Panc1 (cell line): ENCODE measurements at regions not wholly inside any gene's neighbourhood (a gene's known extent, or its start where the extent isn't known, plus 50 kb on each side); places are given as distances from the start of the nearest gene placed in this dataset.

Experiments
- ATAC-seq: fragments of 200-7000 bp; cut with Tn5 transposase; 2 replicates; pipeline ENCODE4 v1.9.1; 2020; ENCODE audit warnings: mild to moderate bottlenecking, moderate library complexity
- BruUV-seq: library from RNA; stranded (reverse); fragments of 400-500 nt; replicated peaks from 2 replicates; lab custom pipeline; 2021; lab: Mats Ljungman, UMichigan
- CTCF ChIA-PET: fragments of 300-600 bp; sonication (Branson Sonifier 250); formaldehyde crosslinking; loops from one replicate; lab custom pipeline; 2022; ENCODE audit warnings: antibody characterized with exemption; lab: Charles Lee
- POLR2A ChIA-PET: fragments of 300-600 bp; sonication (Branson Sonifier 250); formaldehyde crosslinking; loops from one replicate; lab custom pipeline; 2022; ENCODE audit warnings: antibody characterized with exemption; lab: Charles Lee
- DNase-seq: peaks from one replicate; pipeline ENCODE4 v3.0.0-alpha.2; 2010; ENCODE audit warnings: low read depth, low spot score
- H3K27ac ChIP-seq: 2 replicates; pipeline ENCODE4 v1.5.1; 2011; ENCODE audit warnings: mild to moderate bottlenecking, low read length, inconsistent platforms
- H3K27me3 ChIP-seq: fragments of 200-500 bp; sonication (Bioruptor generic); 2 replicates; pipeline ENCODE4 v1.6.0; 2014; ENCODE audit warnings: low read length, inconsistent platforms; ENCODE audit not compliant: control insufficient read depth, insufficient read depth
- H3K36me3 ChIP-seq: fragments of 200-500 bp; sonication (Bioruptor generic); 2 replicates; pipeline ENCODE4 v1.5.1; 2014; ENCODE audit warnings: inconsistent platforms, mild to moderate bottlenecking, low read length, moderate library complexity; ENCODE audit not compliant: control insufficient read depth, insufficient read depth
- H3K4me1 ChIP-seq: 2 replicates; pipeline ENCODE4 v1.5.1; 2011; ENCODE audit warnings: inconsistent platforms, mild to moderate bottlenecking, low read length, moderate library complexity; ENCODE audit not compliant: control insufficient read depth, insufficient read depth
- H3K4me3 ChIP-seq, 2 experiments: 2 replicates each; pipeline ENCODE4 v1.5.1; 2011 to 2012; ENCODE audit warnings: low read depth in 2 of 2, low read length in 2 of 2, mild to moderate bottlenecking in 2 of 2, inconsistent platforms in 1 of 2, moderate library complexity in 1 of 2
- H3K9me3 ChIP-seq: fragments of 200-500 bp; sonication (Bioruptor generic); 2 replicates; pipeline ENCODE4 v1.5.1; 2014; ENCODE audit warnings: low read depth, mild to moderate bottlenecking, inconsistent platforms, low read length, moderate library complexity; ENCODE audit not compliant: control insufficient read depth, insufficient read depth
- CTCF ChIP-seq: fragments of 450-650 bp; IDR thresholded peaks from 2 replicates; pipeline ENCODE4 v1.5.1; 2017; ENCODE audit warnings: mild to moderate bottlenecking
- POLR2AphosphoS5 ChIP-seq: IDR thresholded peaks from 2 replicates; pipeline ENCODE4 v1.6.1; 2012; ENCODE audit warnings: mild to moderate bottlenecking, low read depth, low read length, moderate library complexity
- SIN3A ChIP-seq: IDR thresholded peaks from 2 replicates; pipeline ENCODE4 v1.6.1; 2012; ENCODE audit warnings: low read depth, mild to moderate bottlenecking, low read length, moderate library complexity, borderline replicate concordance; ENCODE audit not compliant: insufficient read depth
- TCF7L2 ChIP-seq: IDR thresholded peaks from 2 replicates; pipeline ENCODE4 v1.6.1; 2011; ENCODE audit warnings: mild to moderate bottlenecking, low read depth, low read length, inconsistent platforms
- in situ Hi-C: cut with HindIII; loops from 2 replicates; pipeline ENCODE4 v1.10.0; 2016; ENCODE audit warnings: low sequenced_read_pairs, low pct_unique_long_range_greater_than_20kb
- intact Hi-C: fragments of 100-400 bp; cut with micrococcal nuclease; formaldehyde crosslinking; loops from one replicate; pipeline ENCODE4 v1.10.0; 2022; ENCODE audit not compliant: unreplicated experiment
- TF ChIP-seq, protein P1 (sequence below), 2 experiments: IDR thresholded peaks; 2 replicates each; pipeline ENCODE4 v1.6.1; 2011 to 2012; ENCODE audit warnings: low read depth in 2 of 2, control low read depth in 1 of 2, low read length in 1 of 2, mild to moderate bottlenecking in 1 of 2, moderate library complexity in 1 of 2; ENCODE audit not compliant: insufficient read depth in 1 of 2

- peak; percentile 60 for DNase-seq
Measured at GRCh38 chr20:19828232-19828631, 70.2 kb downstream of the RIN2 start.

DNA sequence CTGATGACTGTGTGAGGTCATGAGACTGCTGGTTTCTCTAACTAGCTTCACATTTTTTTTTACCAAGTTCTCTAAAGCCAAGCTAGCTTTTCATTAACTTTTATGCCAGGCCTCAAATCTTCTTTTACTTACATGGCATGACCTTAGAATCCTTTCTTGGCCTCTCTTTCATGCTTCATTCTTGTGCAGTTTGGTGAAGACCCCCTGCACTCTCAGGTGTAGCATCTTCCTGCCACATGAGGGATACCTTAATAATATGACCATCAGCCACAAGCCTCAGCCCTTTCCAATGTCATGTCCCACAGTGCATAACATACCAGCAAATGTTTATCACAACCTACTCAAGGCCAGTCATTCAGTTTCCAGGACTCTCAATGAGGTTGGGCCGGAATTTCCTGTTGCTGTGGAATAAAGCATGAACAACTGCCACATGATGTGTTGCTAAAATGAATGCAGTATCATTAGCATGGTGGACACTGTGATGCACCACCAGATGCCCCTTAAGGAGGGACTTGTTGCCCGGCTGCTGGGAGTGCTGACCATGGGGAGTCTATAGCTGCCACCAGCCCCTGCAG is 72.2 kb downstream of the RIN2 start:
- no peak for ATAC-seq
- CTCF ChIA-PET: interaction anchor here (0.7 kb wide), 1 partner anchor 73 kb away, joined by 3 read pairs; no protein-coding TSS in a partner anchor

More at GRCh38 chr20:19828232-19828631, 70.2 kb downstream of the RIN2 start:
- ChIA-PET CTCF (no interaction called here), POLR2A (no interaction called here)
- BruUV-seq: no TSS peak
- Histone ChIP-seq H3K36me3 (no peaks in the 10 kb centered on the region), H3K27me3 (no peaks in the 10 kb centered on the region), H3K9me3 (no peaks in the 10 kb centered on the region), H3K4me1 (peaks cover 13% of the 10 kb centered on the region), H3K27ac (peak overlapping the region; percentile 57; the same call in 1 of the 2 replicates), H3K4me3 (no peak overlapping the region)
- in situ Hi-C loops (no loop called here), intact Hi-C loops (no loop called here)
- TF ChIP-seq CTCF (peak; percentile 60), TCF7L2 (no peak)
- ATAC-seq: peak; percentile 79; the same call in 1 of the 2 replicates

More for the DNA sequence above, 72.2 kb downstream of the RIN2 start:
- Histone ChIP-seq H3K27ac (no peak overlapping the region), H3K27me3 (no peaks in the 10 kb centered on the region), H3K4me1 (peaks cover 16% of the 10 kb centered on the region), H3K36me3 (no peaks in the 10 kb centered on the region), H3K4me3 (no peak overlapping the region), H3K9me3 (no peaks in the 10 kb centered on the region)
- in situ Hi-C loops (no loop called here), intact Hi-C loops (no loop called here)
- POLR2A ChIA-PET: no interaction called here
- BruUV-seq: no TSS peak
- TF ChIP-seq, protein P1, sequence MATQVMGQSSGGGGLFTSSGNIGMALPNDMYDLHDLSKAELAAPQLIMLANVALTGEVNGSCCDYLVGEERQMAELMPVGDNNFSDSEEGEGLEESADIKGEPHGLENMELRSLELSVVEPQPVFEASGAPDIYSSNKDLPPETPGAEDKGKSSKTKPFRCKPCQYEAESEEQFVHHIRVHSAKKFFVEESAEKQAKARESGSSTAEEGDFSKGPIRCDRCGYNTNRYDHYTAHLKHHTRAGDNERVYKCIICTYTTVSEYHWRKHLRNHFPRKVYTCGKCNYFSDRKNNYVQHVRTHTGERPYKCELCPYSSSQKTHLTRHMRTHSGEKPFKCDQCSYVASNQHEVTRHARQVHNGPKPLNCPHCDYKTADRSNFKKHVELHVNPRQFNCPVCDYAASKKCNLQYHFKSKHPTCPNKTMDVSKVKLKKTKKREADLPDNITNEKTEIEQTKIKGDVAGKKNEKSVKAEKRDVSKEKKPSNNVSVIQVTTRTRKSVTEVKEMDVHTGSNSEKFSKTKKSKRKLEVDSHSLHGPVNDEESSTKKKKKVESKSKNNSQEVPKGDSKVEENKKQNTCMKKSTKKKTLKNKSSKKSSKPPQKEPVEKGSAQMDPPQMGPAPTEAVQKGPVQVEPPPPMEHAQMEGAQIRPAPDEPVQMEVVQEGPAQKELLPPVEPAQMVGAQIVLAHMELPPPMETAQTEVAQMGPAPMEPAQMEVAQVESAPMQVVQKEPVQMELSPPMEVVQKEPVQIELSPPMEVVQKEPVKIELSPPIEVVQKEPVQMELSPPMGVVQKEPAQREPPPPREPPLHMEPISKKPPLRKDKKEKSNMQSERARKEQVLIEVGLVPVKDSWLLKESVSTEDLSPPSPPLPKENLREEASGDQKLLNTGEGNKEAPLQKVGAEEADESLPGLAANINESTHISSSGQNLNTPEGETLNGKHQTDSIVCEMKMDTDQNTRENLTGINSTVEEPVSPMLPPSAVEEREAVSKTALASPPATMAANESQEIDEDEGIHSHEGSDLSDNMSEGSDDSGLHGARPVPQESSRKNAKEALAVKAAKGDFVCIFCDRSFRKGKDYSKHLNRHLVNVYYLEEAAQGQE (IDR thresholded peaks at IDR 0.05; ENCODE audit: insufficient read depth in 1 of 2, low read depth in 2 of 2, low read length in 1 of 2): no peak
- no peak for TF ChIP-seq CTCF
- TF ChIP-seq SIN3A: no peak
- no peak for TF ChIP-seq TCF7L2
- no peak for TF ChIP-seq POLR2AphosphoS5
- DNase-seq: no peak
